HCT116 (cell line): ENCODE measurements at regions not wholly inside any gene's neighbourhood (a gene's known extent, or its start where the extent isn't known, plus 50 kb on each side); places are given as distances from the start of the nearest gene placed in this dataset.

Source experiments
- ATAC-seq: fragments of 200-7000 bp; cut with Tn5 transposase; 2 replicates; pipeline ENCODE4 v1.9.1; 2020; ENCODE audit warnings: mild to moderate bottlenecking, moderate library complexity
- BruUV-seq: library from RNA; stranded (reverse); fragments of 400-500 nt; replicated peaks from 2 replicates; lab custom pipeline; 2021; lab: Mats Ljungman, UMichigan
- CTCF ChIA-PET: fragments of 300-600 bp; sonication (Branson Sonifier 250); formaldehyde crosslinking; loops from one replicate; lab custom pipeline; 2021; ENCODE audit warnings: antibody characterized with exemption; lab: Charles Lee
- POLR2A ChIA-PET: fragments of 300-600, 350-600 bp; sonication (Branson Sonifier 250); formaldehyde crosslinking; loops from one replicate; lab custom pipeline; 2021; ENCODE audit warnings: antibody characterized with exemption; lab: Charles Lee
- RAD21 ChIA-PET, 2 experiments: fragments of 300-600 bp; sonication (Branson Sonifier 250); formaldehyde crosslinking; loops; one replicate each; lab custom pipeline; 2023; ENCODE audit warnings: low total read pairs in 2 of 2; ENCODE audit not compliant: uncharacterized antibody in 2 of 2, unreplicated experiment in 2 of 2, low non-redundant PET in 1 of 2; lab: Charles Lee
- DNase-seq: peaks from one replicate; pipeline ENCODE4 v3.0.0-alpha.2; 2010; ENCODE audit warnings: low read depth, low spot score
- H2AFZ ChIP-seq: fragments of 200-600 bp; shearing (Covaris generic), sonication (generic); 2 replicates; pipeline ENCODE4 v1.6.1; 2017; ENCODE audit warnings: low read depth, mixed run types, mixed read lengths, antibody characterized with exemption, low read length; ENCODE audit not compliant: poor library complexity, severe bottlenecking
- H3K27ac ChIP-seq: 2 replicates; pipeline ENCODE4 v1.5.1; 2012; ENCODE audit warnings: low read depth, low read length
- H3K27me3 ChIP-seq: fragments of 200-600 bp; sonication (generic); 2 replicates; pipeline ENCODE4 v1.6.1; 2016; ENCODE audit warnings: mixed run types, low read length, mixed read lengths; ENCODE audit not compliant: insufficient read depth
- H3K36me3 ChIP-seq, 2 experiments: fragments of 200-500 bp in 1 of 2; fragments of 200-600 bp in 1 of 2; sonication (Bioruptor generic) in 1 of 2; sonication (generic) in 1 of 2; 2 replicates each; pipeline versions ENCODE4 v1.5.1 to v1.6.1; 2014 to 2016; ENCODE audit warnings: low read length in 2 of 2, inconsistent platforms in 1 of 2, mixed read lengths in 1 of 2, mixed run types in 1 of 2; ENCODE audit not compliant: insufficient read depth in 2 of 2, control insufficient read depth in 1 of 2
- H3K4me1 ChIP-seq, 2 experiments: fragments of 200-600 bp in 1 of 2; sonication (generic) in 1 of 2; 2 replicates each; pipeline versions ENCODE4 v1.5.1 to v1.6.1; 2012 to 2017; ENCODE audit warnings: low read length in 2 of 2, inconsistent platforms in 1 of 2, mild to moderate bottlenecking in 1 of 2, mixed read lengths in 1 of 2, mixed run types in 1 of 2, moderate library complexity in 1 of 2; ENCODE audit not compliant: insufficient read depth in 2 of 2, control insufficient read depth in 1 of 2
- H3K4me2 ChIP-seq: fragments of 200-600 bp; sonication (generic); 2 replicates; pipeline ENCODE4 v1.6.1; 2017; ENCODE audit warnings: mixed run types, low read length, mixed read lengths
- H3K4me3 ChIP-seq, 2 experiments: fragments of 200-600 bp in 1 of 2; sonication (generic) in 1 of 2; replicated peaks in 1 of 2; 2 replicates each; pipeline ENCODE4 v1.5.1; 2011 to 2016; ENCODE audit warnings: low read length in 2 of 2, control low read depth in 1 of 2, low read depth in 1 of 2, mild to moderate bottlenecking in 1 of 2, mixed read lengths in 1 of 2, mixed run types in 1 of 2
- H3K79me2 ChIP-seq: fragments of 200-600 bp; sonication (generic); 2 replicates; pipeline ENCODE4 v1.6.1; 2017; ENCODE audit warnings: mild to moderate bottlenecking, mixed run types, low read length, moderate library complexity, mixed read lengths; ENCODE audit not compliant: insufficient read depth
- H3K9ac ChIP-seq: fragments of 200-600 bp; sonication (generic); 2 replicates; pipeline ENCODE4 v1.6.1; 2016; ENCODE audit warnings: low read length, mixed read lengths
- H3K9me2 ChIP-seq: fragments of 200-600 bp; sonication (generic), shearing (Covaris generic); 2 replicates; pipeline ENCODE4 v1.6.1; 2017; ENCODE audit warnings: mixed run types, mild to moderate bottlenecking, moderate library complexity; ENCODE audit not compliant: insufficient read depth
- H3K9me3 ChIP-seq, 2 experiments: fragments of 200-500 bp in 1 of 2; fragments of 200-600 bp in 1 of 2; sonication (Bioruptor generic) in 1 of 2; sonication (generic) in 1 of 2; 2 replicates each; pipeline ENCODE4 v1.6.1; 2014 to 2017; ENCODE audit warnings: low read length in 2 of 2, mixed read lengths in 2 of 2, inconsistent platforms in 1 of 2, low read depth in 1 of 2, mild to moderate bottlenecking in 1 of 2, mixed run types in 1 of 2, moderate library complexity in 1 of 2; ENCODE audit not compliant: control insufficient read depth in 1 of 2, insufficient read depth in 1 of 2
- H4K20me1 ChIP-seq: fragments of 200-600 bp; sonication (generic), shearing (Covaris generic); 2 replicates; pipeline ENCODE4 v1.6.1; 2017; ENCODE audit warnings: mixed run types, mild to moderate bottlenecking, moderate library complexity; ENCODE audit not compliant: insufficient read depth
- ATF3 ChIP-seq: IDR thresholded peaks from 2 replicates; pipeline ENCODE4 v1.6.1; 2012
- CEBPB ChIP-seq: IDR thresholded peaks from 2 replicates; pipeline ENCODE4 v1.6.1; 2012; ENCODE audit warnings: low read depth
- CTCF ChIP-seq, 3 experiments: fragments of 200-600 bp in 1 of 3; sonication (generic) in 1 of 3; IDR thresholded peaks in 2 of 3; conservative IDR thresholded peaks in 1 of 3; 2 replicates each; pipeline ENCODE4 v1.5.1; 2012 to 2017; ENCODE audit warnings: low read depth in 2 of 3, low read length in 2 of 3, antibody characterized with exemption in 1 of 3, borderline replicate concordance in 1 of 3, control low read depth in 1 of 3, mild to moderate bottlenecking in 1 of 3, mixed read lengths in 1 of 3, mixed run types in 1 of 3, moderate library complexity in 1 of 3; ENCODE audit not compliant: insufficient read depth in 1 of 3
- EGR1 ChIP-seq: IDR thresholded peaks from 2 replicates; pipeline ENCODE4 v1.6.1; 2012; ENCODE audit warnings: low read depth
- ELF1 ChIP-seq: IDR thresholded peaks from 2 replicates; pipeline ENCODE4 v1.6.1; 2012; ENCODE audit warnings: low read depth, borderline replicate concordance
- EZH2phosphoT487 ChIP-seq: fragments of 200-600 bp; IDR thresholded peaks from 2 replicates; pipeline ENCODE4 v1.6.1; 2018; ENCODE audit warnings: antibody characterized with exemption, borderline replicate concordance
- JUND ChIP-seq: IDR thresholded peaks from 2 replicates; pipeline ENCODE4 v1.6.1; 2012
- POLR2AphosphoS5 ChIP-seq: IDR thresholded peaks from 2 replicates; pipeline ENCODE4 v1.6.1; 2011; ENCODE audit warnings: mild to moderate bottlenecking, low read depth, low read length, moderate library complexity
- REST ChIP-seq: IDR thresholded peaks from 2 replicates; pipeline ENCODE4 v1.6.1; 2012; ENCODE audit warnings: low read depth
- SIN3A ChIP-seq: IDR thresholded peaks from 2 replicates; pipeline ENCODE4 v1.6.1; 2012; ENCODE audit warnings: low read depth
- SRF ChIP-seq: IDR thresholded peaks from 2 replicates; pipeline ENCODE4 v1.6.1; 2012; ENCODE audit warnings: low read depth
- TCF7L2 ChIP-seq: IDR thresholded peaks from 2 replicates; pipeline ENCODE4 v1.7.0; 2011; ENCODE audit warnings: borderline replicate concordance, inconsistent platforms; ENCODE audit not compliant: insufficient read depth, insufficient read length; ENCODE audit errors: extremely low read depth
- ZBTB33 ChIP-seq: IDR thresholded peaks from 2 replicates; pipeline ENCODE4 v1.6.1; 2011; ENCODE audit warnings: mild to moderate bottlenecking, low read length, moderate library complexity; ENCODE audit not compliant: insufficient replicate concordance; ENCODE audit errors: extremely low read depth
- ZFX ChIP-seq: fragments of 450-650 bp; IDR thresholded peaks from 2 replicates; pipeline ENCODE4 v1.6.1; 2017
- intact Hi-C: fragments of 100-400 bp; cut with micrococcal nuclease; formaldehyde crosslinking; loops from 2 replicates; pipeline ENCODE4 v1.10.0; 2022

GRCh38 chr11:82636615-82637014 lies 97.0 kb downstream of the FAM181B start:
- no peaks in the 10 kb centered on the region; the same call in 1 of the 2 replicates for H3K27me3 ChIP-seq
- no peak for TF ChIP-seq ELF1
- no peak for TF ChIP-seq REST
- no peak for TF ChIP-seq JUND
- no peak for TF ChIP-seq CEBPB
- TF ChIP-seq, all 23 proteins: peak for 0
- no TSS peak for BruUV-seq
- DNase-seq = no peak
- H4K20me1 ChIP-seq = no peaks in the 10 kb centered on the region
- ChIA-PET RAD21 (no interaction called here), CTCF (no interaction called here), POLR2A (no interaction called here)
- intact Hi-C loops = no loop called here
- no peaks in the 10 kb centered on the region for H3K4me1 ChIP-seq
- H2AFZ ChIP-seq = no peak overlapping the region
- H3K36me3 ChIP-seq = no peaks in the 10 kb centered on the region
- H3K9me3 ChIP-seq = no peaks in the 10 kb centered on the region
- no peak overlapping the region for H3K9ac ChIP-seq
- no peaks in the 10 kb centered on the region for H3K79me2 ChIP-seq
- H3K4me3 ChIP-seq = no peak overlapping the region
- H3K9me2 ChIP-seq = no peaks in the 10 kb centered on the region
- ATAC-seq = no peak
- H3K27ac ChIP-seq = no peak overlapping the region
- no peak overlapping the region for H3K4me2 ChIP-seq

GRCh38 chr11:82634091-82634490 lies 99.6 kb downstream of the FAM181B start:
- Histone ChIP-seq H4K20me1 (no peaks in the 10 kb centered on the region), H3K27ac (no peak overlapping the region), H2AFZ (no peak overlapping the region), H3K9me3 (no peaks in the 10 kb centered on the region), H3K4me3 (no peak overlapping the region), H3K9ac (no peak overlapping the region), H3K36me3 (no peaks in the 10 kb centered on the region), H3K9me2 (no peaks in the 10 kb centered on the region), H3K79me2 (no peaks in the 10 kb centered on the region), H3K27me3 (no peaks in the 10 kb centered on the region; the same call in 1 of the 2 replicates), H3K4me1 (no peaks in the 10 kb centered on the region), H3K4me2 (no peak overlapping the region)
- ChIA-PET POLR2A (no interaction called here), RAD21 (no interaction called here), CTCF (no interaction called here)
- no peak for ATAC-seq
- BruUV-seq = no TSS peak
- no peak for DNase-seq
- intact Hi-C loops = no loop called here
- TF ChIP-seq CTCF (IDR thresholded peaks at IDR 0.05 in 2 of 3, conservative IDR thresholded peaks at IDR 0.05 in 1 of 3; ENCODE audit: borderline replicate concordance in 1 of 3, insufficient read depth in 1 of 3, low read depth in 2 of 3, low read length in 2 of 3) (no peak), TCF7L2 (no peak), SIN3A (no peak), ZBTB33 (no peak), EGR1 (no peak), EZH2phosphoT487 (no peak), SRF (no peak), ATF3 (no peak), CEBPB (no peak), POLR2AphosphoS5 (no peak), ZFX (no peak)
